HG03439 (cell line): ENCODE measurements at regions not wholly inside any gene's neighbourhood (a gene's known extent, or its start where the extent isn't known, plus 50 kb on each side); places are given as distances from the start of the nearest gene placed in this dataset.
"Not testable (repeated sequence)": the region's sequence is repeated elsewhere in the genome, so short reads cannot be mapped to it uniquely, and the experiment has no call there.

ENCODE experiments used
- ATAC-seq: cut with Tn5 transposase; IDR thresholded peaks from one replicate; pipeline ENCODE4 v1.9.1; 2021; ENCODE audit warnings: mild to moderate bottlenecking, moderate library complexity; ENCODE audit not compliant: unreplicated experiment

GRCh38 chr20:53857723-53858236, 212.6 kb downstream of the BCAS1 start:
- ATAC-seq: no peak

DNA sequence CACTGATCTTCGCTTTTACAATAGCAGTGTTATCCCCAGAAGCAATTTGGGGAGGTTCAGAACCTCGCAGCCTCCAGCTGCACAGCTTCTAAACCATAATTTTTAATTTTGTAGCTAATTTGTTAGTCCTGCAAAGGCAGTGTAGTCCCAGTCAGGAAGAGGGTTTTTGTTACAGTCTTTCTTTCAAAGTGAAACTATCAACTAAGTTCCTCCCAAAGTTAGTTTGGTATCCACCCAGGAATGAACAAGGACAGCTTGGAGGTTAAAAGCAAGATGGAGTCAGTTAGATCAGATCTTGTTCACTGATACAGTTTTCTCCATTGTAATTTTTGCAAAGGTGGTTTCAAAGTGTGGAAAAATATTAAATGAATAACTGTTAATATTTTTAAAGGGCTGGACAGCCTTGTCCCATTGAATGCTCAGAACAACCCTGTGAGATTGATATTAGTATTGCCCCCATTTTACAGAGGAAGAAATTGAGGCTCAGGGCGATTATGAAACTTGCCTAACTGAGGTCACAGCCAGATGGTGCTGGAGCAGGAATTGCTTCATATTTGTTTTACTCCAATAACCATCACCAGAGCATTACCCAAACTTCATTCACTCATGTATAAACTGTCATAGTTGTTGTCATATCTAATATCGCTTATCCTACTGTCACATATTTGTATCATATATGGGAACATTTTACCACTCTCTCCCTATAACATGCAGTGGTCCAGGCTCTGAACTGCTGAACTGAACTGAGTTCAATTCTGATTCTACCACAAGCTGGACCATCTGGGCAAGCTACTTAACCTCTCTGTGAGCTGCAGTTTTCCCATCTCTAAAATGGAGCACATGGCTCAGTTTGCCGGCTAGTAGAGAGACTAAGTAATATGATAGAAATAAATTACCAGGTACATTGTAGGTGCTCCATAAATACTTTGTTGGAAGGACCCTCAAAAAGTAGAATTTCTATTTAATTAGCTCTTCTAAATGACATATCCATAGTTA, 213.8 kb downstream of the BCAS1 start:
- no peak for ATAC-seq

GRCh38 chr20:53855733-53856132, 214.7 kb downstream of the BCAS1 start:
- no peak for ATAC-seq

- not testable (repeated sequence) for ATAC-seq
Measured at GRCh38 chr20:53854609-53854926, 215.8 kb downstream of the BCAS1 start.

DNA sequence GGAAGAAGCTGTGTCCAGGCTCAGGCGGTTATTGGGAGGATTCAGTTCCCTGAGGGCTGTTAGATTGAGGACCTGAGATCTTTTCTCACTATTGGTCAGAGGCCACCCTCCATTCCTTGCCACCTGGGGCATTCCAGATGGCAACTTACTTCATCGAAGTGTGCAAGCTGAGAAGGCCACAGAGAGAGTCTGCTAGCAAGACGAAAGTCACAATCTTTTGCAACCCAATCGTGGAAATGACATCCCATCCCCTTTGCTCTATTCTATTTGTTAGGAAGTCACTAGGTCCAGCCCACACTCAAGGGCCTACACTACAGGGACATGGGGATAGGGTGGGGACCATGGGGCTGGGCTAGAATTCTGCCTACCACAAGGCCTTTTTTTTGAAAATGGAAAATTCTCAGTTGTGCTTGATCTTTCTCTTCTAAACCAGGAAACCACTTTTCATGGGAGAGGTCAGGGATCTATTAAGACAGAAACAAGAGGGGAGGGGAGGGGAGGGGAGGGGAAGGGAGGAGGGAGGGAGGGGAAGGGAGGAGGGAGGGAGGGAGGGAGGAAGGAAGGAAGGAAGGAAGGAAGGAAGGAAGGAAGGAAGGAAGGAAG, 217.2 kb downstream of the BCAS1 start:
- ATAC-seq: no peak

GRCh38 chr20:53852691-53853090, 217.7 kb downstream of the BCAS1 start:
- ATAC-seq: no peak

DNA sequence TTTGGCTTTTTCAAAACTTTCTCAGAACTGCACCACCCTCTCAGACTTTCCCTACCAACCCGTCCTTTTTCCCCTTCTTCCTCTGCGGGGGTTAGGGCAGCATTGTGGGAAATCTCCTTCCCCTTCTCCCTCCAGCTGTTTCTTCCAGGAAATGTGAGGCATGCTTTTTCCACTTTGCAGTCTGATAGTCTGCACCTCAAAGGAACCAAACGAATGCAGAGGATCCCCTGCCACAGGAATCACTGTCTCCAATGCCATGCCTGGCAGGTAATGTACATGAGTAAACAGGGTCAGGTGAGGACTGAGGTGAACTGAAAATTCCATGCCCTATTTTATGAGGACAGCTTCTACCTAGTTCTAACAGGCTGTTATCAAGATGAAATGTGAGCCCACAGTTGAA, 218.4 kb downstream of the BCAS1 start:
- no peak for ATAC-seq

DNA sequence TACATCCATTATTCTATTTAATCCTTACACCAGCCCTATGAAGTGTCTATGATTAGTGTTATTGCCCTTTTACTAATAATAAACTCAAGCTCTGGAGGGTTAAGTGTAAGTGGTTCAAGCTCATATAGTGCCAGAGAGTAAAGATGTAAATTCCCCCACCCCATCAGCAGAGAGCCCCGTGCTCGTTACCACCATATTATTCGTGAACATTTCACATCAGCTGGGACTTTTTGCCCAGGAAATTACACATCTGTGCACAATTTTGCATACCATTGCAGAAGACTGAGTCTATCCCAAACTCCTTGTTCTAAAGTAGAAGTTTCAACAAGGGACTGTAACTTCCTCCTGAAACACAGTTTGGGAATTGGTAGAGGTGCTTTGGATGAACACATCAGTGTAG, 220.1 kb downstream of the BCAS1 start:
- ATAC-seq: no peak

GRCh38 chr20:53849471-53850059, 220.8 kb downstream of the BCAS1 start:
- no peak for ATAC-seq

DNA sequence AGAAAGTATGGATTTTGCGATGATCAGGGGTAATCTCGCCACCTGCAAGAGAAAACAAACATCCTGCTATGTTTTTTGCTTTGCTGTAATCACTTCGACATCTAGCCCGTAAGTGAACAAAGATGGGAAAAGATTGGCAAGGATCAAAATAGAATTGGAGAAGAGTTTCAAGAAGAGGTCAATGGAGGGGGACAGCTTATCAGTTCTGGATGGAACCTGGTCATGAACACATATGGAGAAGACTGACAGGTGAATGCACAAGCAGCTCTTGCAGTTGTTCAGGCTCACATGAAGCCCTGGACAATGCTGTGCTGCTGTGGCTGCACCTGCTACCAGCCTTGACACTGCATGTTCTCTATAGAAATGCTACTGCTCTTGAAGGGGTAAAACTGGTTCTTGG, 222.1 kb downstream of the BCAS1 start:
- ATAC-seq: no peak

- no peak for ATAC-seq
Measured at GRCh38 chr20:53847837-53848170, 222.6 kb downstream of the BCAS1 start.

GRCh38 chr20:53847139-53847836, 223.1 kb downstream of the BCAS1 start:
- ATAC-seq: peak; percentile 43

GRCh38 chr20:53846640-53847039, 223.8 kb downstream of the BCAS1 start:
- no peak for ATAC-seq

DNA sequence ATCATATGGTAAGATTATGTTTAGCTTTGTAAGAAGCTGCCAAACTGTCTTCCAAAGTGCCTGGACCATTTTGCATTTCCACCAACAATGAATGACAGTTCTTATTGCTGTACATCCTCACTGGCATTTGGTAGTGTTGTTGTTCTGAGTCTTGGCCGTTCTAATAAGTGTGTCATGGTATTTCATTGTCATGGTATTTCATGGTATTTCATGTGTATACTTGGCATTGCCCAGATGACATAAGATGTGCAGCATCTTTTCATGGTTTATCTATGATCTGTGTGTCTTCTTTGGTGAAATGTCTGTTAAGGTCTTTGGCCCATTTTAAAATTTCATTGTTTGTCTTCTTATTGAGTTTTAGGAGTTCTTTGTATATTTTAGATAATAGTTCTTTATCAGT, 224.4 kb downstream of the BCAS1 start:
- ATAC-seq: no peak

- ATAC-seq: no peak
Measured at GRCh38 chr20:53844259-53844658, 226.1 kb downstream of the BCAS1 start.

- ATAC-seq: no peak
Measured at GRCh38 chr20:53843645-53844044, 226.7 kb downstream of the BCAS1 start.

GRCh38 chr20:53842301-53843099, 227.9 kb downstream of the BCAS1 start:
- ATAC-seq: no peak

GRCh38 chr20:53841741-53842140, 228.7 kb downstream of the BCAS1 start:
- no peak for ATAC-seq

DNA sequence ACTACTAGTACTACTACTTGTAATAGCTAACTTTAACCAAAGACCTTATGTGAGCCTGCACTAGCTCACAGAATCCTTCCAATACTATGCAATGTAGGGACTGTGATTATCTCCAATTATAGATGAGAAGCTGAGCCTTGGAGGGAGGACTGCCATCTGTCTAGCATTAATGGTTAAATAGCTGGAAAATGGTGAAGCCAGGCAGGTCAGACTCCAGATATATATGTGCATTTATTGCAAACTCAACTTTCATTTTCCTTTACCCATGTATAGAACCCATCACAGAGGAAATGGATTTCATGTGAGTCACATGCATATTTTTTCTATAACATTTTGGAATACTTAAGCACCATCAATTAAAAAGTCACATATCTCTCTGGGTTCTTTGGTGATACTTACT, 229.9 kb downstream of the BCAS1 start:
- ATAC-seq: no peak

GRCh38 chr20:53839423-53840176, 230.8 kb downstream of the BCAS1 start:
- peak; percentile 43 for ATAC-seq
